ENCODE measurements at regions not wholly inside any gene's neighbourhood (a gene's known extent, or its start where the extent isn't known, plus 50 kb on each side); places are given as distances from the start of the nearest gene placed in this dataset.

DNA sequence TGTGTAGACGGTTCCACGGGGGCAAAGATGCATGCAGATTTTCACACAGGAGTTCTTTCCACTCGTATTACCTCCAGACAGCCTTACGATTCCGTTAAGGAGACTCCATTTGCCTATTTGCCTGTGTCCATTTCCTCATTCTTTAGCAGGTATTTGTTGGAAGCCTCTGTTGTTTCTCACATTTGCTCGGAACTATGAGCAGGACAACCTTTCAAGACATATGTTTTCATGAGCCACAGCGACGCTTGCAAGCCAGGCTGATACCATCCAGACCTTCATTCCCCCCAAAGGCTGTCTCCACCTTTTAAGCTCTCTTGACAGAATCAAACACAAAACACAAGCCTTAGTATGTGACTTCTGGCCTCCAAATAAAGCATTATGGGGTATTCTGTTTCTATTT is 57.6 kb upstream of the NEDD9 start:
- CTCF ChIA-PET: no interaction called here
- dilution Hi-C loops (cut with HindIII; ENCODE audit: low sequenced_read_pairs, unreplicated experiment): no loop called here

More for the DNA sequence above, 57.6 kb upstream of the NEDD9 start:
- Histone ChIP-seq H3K56ac (ENCODE audit: extremely low read depth, insufficient read depth, low read length) (no peak overlapping the region), H3K4ac (ENCODE audit: low read depth, low read length) (no peak overlapping the region), H3K9ac (ENCODE audit: low read depth, low read length) (no peak overlapping the region), H3K4me2 (ENCODE audit: low read depth, low read length) (no peak overlapping the region), H4K5ac (ENCODE audit: low read depth, low read length) (no peak overlapping the region), H2BK120ac (ENCODE audit: low read depth, low read length) (no peak overlapping the region), H3K79me1 (ENCODE audit: low read depth in 1 of 2, low read length in 2 of 2) (no peaks in the 10 kb centered on the region), H2AK5ac (ENCODE audit: low read depth, low read length) (no peak overlapping the region), H2BK20ac (ENCODE audit: low read depth, low read length) (no peak overlapping the region), H3K27me3 (ENCODE audit: control insufficient read depth, insufficient read depth, low read length) (no peaks in the 10 kb centered on the region), H4K91ac (ENCODE audit: insufficient read depth, low read depth, low read length) (no peak overlapping the region), H2BK5ac (ENCODE audit: low read depth, low read length, poor library complexity, severe bottlenecking) (no peak overlapping the region), H3K4me1 (ENCODE audit: control insufficient read depth, insufficient read depth, low read length) (no peaks in the 10 kb centered on the region), H2AFZ (replicated peaks; ENCODE audit: low read length, poor library complexity) (no peak overlapping the region), H2AK9ac (replicated peaks; ENCODE audit: low read depth, low read length, poor library complexity) (no peak overlapping the region), H3K4me3 (ENCODE audit: insufficient read depth, low read depth, low read length) (no peak overlapping the region), H3K36me3 (ENCODE audit: control insufficient read depth, insufficient read depth, low read length) (no peaks in the 10 kb centered on the region), H3K9me1 (ENCODE audit: insufficient read depth, low read length) (no peaks in the 10 kb centered on the region), H4K20me1 (ENCODE audit: insufficient read depth, low read length) (no peaks in the 10 kb centered on the region), H3K23ac (ENCODE audit: low read depth, low read length) (no peak overlapping the region), H4K8ac (ENCODE audit: low read depth in 2 of 2, low read length in 2 of 2) (no peak overlapping the region), H2BK15ac (ENCODE audit: low read depth, low read length) (no peak overlapping the region), H3K14ac (replicated peaks; ENCODE audit: low read depth, low read length) (no peak overlapping the region), H3K18ac (ENCODE audit: low read depth, low read length) (no peak overlapping the region), H3K27ac (ENCODE audit: insufficient read depth, low read length) (no peak overlapping the region), H3K9me3 (ENCODE audit: control insufficient read depth, insufficient read depth, low read length) (no peaks in the 10 kb centered on the region)
- no peak for ATAC-seq (ENCODE audit: low read depth)
- TF ChIP-seq NFE2L2 (IDR thresholded peaks at IDR 0.05; ENCODE audit: low read depth, low read length) (no peak), RAD21 (IDR thresholded peaks at IDR 0.05; ENCODE audit: low read length) (no peak), BHLHE40 (IDR thresholded peaks at IDR 0.05; ENCODE audit: low read depth, low read length) (no peak), POLR2A (IDR thresholded peaks at IDR 0.05; ENCODE audit: low read depth, low read length) (no peak), RFX5 (IDR thresholded peaks at IDR 0.05; ENCODE audit: low read depth, low read length) (no peak), RCOR1 (IDR thresholded peaks at IDR 0.05; ENCODE audit: insufficient replicate concordance, low read length) (no peak), MAZ (IDR thresholded peaks at IDR 0.05; ENCODE audit: borderline replicate concordance, low read depth, low read length) (no peak), MXI1 (IDR thresholded peaks at IDR 0.05; ENCODE audit: borderline replicate concordance, low read depth, low read length) (no peak), CHD1 (IDR thresholded peaks at IDR 0.05; ENCODE audit: low read depth, low read length) (no peak), SMC3 (IDR thresholded peaks at IDR 0.05; ENCODE audit: low read depth, low read length) (no peak), FOS (IDR thresholded peaks at IDR 0.05; ENCODE audit: low read depth, low read length) (no peak)
- TF ChIP-seq, protein P1, sequence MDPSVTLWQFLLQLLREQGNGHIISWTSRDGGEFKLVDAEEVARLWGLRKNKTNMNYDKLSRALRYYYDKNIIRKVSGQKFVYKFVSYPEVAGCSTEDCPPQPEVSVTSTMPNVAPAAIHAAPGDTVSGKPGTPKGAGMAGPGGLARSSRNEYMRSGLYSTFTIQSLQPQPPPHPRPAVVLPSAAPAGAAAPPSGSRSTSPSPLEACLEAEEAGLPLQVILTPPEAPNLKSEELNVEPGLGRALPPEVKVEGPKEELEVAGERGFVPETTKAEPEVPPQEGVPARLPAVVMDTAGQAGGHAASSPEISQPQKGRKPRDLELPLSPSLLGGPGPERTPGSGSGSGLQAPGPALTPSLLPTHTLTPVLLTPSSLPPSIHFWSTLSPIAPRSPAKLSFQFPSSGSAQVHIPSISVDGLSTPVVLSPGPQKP (IDR thresholded peaks at IDR 0.05; ENCODE audit: borderline replicate concordance, low read depth, low read length): no peak
- TF ChIP-seq, protein P2, sequence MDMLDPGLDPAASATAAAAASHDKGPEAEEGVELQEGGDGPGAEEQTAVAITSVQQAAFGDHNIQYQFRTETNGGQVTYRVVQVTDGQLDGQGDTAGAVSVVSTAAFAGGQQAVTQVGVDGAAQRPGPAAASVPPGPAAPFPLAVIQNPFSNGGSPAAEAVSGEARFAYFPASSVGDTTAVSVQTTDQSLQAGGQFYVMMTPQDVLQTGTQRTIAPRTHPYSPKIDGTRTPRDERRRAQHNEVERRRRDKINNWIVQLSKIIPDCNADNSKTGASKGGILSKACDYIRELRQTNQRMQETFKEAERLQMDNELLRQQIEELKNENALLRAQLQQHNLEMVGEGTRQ (IDR thresholded peaks at IDR 0.05; ENCODE audit: low read depth, low read length): no peak
- POLR2A ChIA-PET (ENCODE audit: unreplicated experiment): no interaction called here
- no TSS peak for BruUV-seq (replicated peaks)
- DNase-seq: no peak
- in situ Hi-C loops (cut with MboI; ENCODE audit: low sequenced_read_pairs): no loop called here
- intact Hi-C loops (cut with micrococcal nuclease): no loop called here
- WGBS, 2 experiments (ENCODE audit: extremely low coverage in 2 of 2, insufficient read length in 1 of 2): 86% methylated on average over 6 of the region's 8 CpGs; no CpG with 5 or more reads in 1 of the 2 experiments
